Caco-2 (cell line): ENCODE measurements at regions not wholly inside any gene's neighbourhood (a gene's known extent, or its start where the extent isn't known, plus 50 kb on each side); places are given as distances from the start of the nearest gene placed in this dataset.

ENCODE experiments used
- BruUV-seq: library from RNA; stranded (reverse); fragments of 400-500 nt; replicated peaks from 2 replicates; lab custom pipeline; 2021; lab: Mats Ljungman, UMichigan
- CTCF ChIA-PET: fragments of 300-600 bp; sonication (Branson Sonifier 250); formaldehyde crosslinking; loops from one replicate; lab custom pipeline; 2022; ENCODE audit warnings: antibody characterized with exemption; lab: Charles Lee
- POLR2A ChIA-PET: fragments of 300-600 bp; sonication (Branson Sonifier 250); formaldehyde crosslinking; loops from one replicate; lab custom pipeline; 2022; ENCODE audit warnings: antibody characterized with exemption; lab: Charles Lee
- DNase-seq, 2 experiments: peaks; one replicate each; pipeline versions ENCODE4 v3.0.0 to v3.0.0-alpha.2; 2020 to 2022
- H3K27me3 ChIP-seq: replicated peaks from 2 replicates; pipeline ENCODE4 v1.6.0; 2011; ENCODE audit warnings: low read length; ENCODE audit not compliant: control insufficient read depth, insufficient read depth
- H3K36me3 ChIP-seq: 2 replicates; pipeline ENCODE4 v1.5.1; 2011; ENCODE audit warnings: low read length; ENCODE audit not compliant: control insufficient read depth, insufficient read depth
- H3K4me1 ChIP-seq: fragments of 250-450 bp; sonication (Bioruptor Pico); 2 replicates; pipeline ENCODE4 v1.5.1; 2020; ENCODE audit warnings: mild to moderate bottlenecking
- H3K4me3 ChIP-seq: 2 replicates; pipeline ENCODE4 v1.5.1; 2011; ENCODE audit warnings: low read depth, mild to moderate bottlenecking, control low read depth, low read length
- H3K9me3 ChIP-seq: fragments of 250-450 bp; sonication (Bioruptor Pico); 2 replicates; pipeline ENCODE4 v1.5.1; 2020; ENCODE audit warnings: mild to moderate bottlenecking, moderate library complexity
- H3K27ac Mint-ChIP-seq: one replicate; pipeline ENCODE4 v1.8.0; 2022; ENCODE audit warnings: mixed read lengths; ENCODE audit not compliant: unreplicated experiment
- H3K27me3 Mint-ChIP-seq: one replicate; pipeline ENCODE4 v1.8.0; 2022; ENCODE audit warnings: mixed read lengths; ENCODE audit not compliant: insufficient read depth, unreplicated experiment
- H3K36me3 Mint-ChIP-seq: one replicate; pipeline ENCODE4 v1.8.0; 2022; ENCODE audit warnings: mild to moderate bottlenecking, mixed read lengths; ENCODE audit not compliant: insufficient read depth, unreplicated experiment
- H3K4me1 Mint-ChIP-seq: one replicate; pipeline ENCODE4 v1.8.0; 2022; ENCODE audit warnings: low read depth, mixed read lengths; ENCODE audit not compliant: unreplicated experiment
- H3K4me3 Mint-ChIP-seq: one replicate; pipeline ENCODE4 v1.8.0; 2022; ENCODE audit warnings: mild to moderate bottlenecking, moderate library complexity, mixed read lengths; ENCODE audit not compliant: unreplicated experiment
- H3K9me3 Mint-ChIP-seq: one replicate; pipeline ENCODE4 v1.8.0; 2022; ENCODE audit warnings: mixed read lengths; ENCODE audit not compliant: unreplicated experiment
- intact Hi-C: fragments of 100-400 bp; cut with micrococcal nuclease; formaldehyde crosslinking; loops from one replicate; pipeline ENCODE4 v1.10.0; 2022; ENCODE audit not compliant: unreplicated experiment
- TF ChIP-seq, protein P1 (sequence below), 2 experiments: fragments of 200-600 bp in 1 of 2; IDR thresholded peaks; 1 replicate in 1 of 2; 2 replicates in 1 of 2; pipeline versions ENCODE4 v1.5.1 to v1.8.0; 2011 to 2022; ENCODE audit warnings: antibody characterized with exemption in 1 of 2, control low read depth in 1 of 2, inconsistent platforms in 1 of 2, low read depth in 1 of 2, low read length in 1 of 2, mild to moderate bottlenecking in 1 of 2, moderate library complexity in 1 of 2; ENCODE audit not compliant: insufficient read depth in 1 of 2, severe bottlenecking in 1 of 2, unreplicated experiment in 1 of 2

DNA sequence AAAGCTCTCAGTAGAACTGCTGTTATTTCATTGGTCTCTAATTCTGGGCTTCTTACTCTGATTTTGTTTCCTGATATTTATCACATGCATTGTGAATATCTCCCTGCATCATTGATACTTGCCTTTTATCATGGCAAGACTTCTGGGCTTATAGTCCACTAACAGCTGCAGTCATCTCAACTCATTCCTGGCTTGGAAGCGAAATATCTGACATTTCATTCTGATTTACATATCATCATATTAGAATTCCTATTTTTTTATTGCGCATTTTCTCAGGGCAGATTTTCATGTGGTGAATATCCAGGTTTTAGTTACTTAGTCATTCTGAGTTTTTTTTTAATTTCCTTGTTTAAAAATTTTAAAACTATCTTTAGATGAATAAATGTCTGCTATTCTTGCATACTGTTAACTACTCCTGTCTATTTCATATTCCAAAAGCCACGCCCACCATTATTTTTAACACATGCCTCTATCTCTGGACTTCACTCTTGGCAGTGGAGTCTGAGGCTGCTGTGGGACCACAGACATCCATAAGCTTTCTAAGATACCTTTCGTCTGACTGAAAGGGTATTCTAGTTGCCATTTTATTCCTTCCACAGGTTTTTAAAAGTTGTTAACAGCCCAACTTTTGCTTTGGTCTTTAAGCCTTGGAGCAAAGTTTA, 164.5 kb downstream of the IRS1 start:
- Histone ChIP-seq H3K4me1 (no peaks in the 10 kb centered on the region), H3K27me3 (no peaks in the 10 kb centered on the region), H3K9me3 (no peaks in the 10 kb centered on the region), H3K36me3 (no peaks in the 10 kb centered on the region), H3K4me3 (no peak overlapping the region)
- no TSS peak for BruUV-seq
- Mint-ChIP-seq H3K4me1 (no peaks in the 10 kb centered on the region), H3K36me3 (no peaks in the 10 kb centered on the region), H3K27ac (no peak overlapping the region), H3K27me3 (no peaks in the 10 kb centered on the region), H3K9me3 (peaks cover 13% of the 10 kb centered on the region), H3K4me3 (no peak overlapping the region)
- intact Hi-C loops = no loop called here
- ChIA-PET POLR2A (no interaction called here), CTCF (no interaction called here)
- TF ChIP-seq, protein P1, sequence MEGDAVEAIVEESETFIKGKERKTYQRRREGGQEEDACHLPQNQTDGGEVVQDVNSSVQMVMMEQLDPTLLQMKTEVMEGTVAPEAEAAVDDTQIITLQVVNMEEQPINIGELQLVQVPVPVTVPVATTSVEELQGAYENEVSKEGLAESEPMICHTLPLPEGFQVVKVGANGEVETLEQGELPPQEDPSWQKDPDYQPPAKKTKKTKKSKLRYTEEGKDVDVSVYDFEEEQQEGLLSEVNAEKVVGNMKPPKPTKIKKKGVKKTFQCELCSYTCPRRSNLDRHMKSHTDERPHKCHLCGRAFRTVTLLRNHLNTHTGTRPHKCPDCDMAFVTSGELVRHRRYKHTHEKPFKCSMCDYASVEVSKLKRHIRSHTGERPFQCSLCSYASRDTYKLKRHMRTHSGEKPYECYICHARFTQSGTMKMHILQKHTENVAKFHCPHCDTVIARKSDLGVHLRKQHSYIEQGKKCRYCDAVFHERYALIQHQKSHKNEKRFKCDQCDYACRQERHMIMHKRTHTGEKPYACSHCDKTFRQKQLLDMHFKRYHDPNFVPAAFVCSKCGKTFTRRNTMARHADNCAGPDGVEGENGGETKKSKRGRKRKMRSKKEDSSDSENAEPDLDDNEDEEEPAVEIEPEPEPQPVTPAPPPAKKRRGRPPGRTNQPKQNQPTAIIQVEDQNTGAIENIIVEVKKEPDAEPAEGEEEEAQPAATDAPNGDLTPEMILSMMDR (IDR thresholded peaks at IDR 0.05; ENCODE audit: insufficient read depth in 1 of 2, low read depth in 1 of 2, low read length in 1 of 2, severe bottlenecking in 1 of 2, unreplicated experiment in 1 of 2) = no peak
- no peak for DNase-seq

DNA sequence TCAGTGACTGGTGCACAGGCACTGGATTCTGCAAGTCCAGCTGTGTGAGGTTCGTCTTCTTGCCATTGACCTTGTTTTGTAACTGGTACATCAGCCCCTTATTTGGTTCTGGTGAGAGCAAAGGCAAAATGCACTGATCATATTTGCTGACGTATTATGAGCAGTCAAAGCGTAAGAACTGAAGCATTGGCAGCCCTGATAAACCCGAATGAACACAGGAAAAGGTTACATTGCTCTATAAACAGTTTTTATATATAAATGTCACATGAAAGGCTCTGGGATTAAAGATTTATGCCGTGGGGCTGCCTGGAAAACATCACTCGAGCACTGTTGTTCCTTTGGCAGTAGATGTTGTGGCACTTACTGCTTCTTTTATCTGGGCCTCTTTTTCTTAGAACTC, 167.9 kb downstream of the IRS1 start:
- no peaks in the 10 kb centered on the region for H3K27me3 ChIP-seq
- TF ChIP-seq, protein P1 (IDR thresholded peaks at IDR 0.05; ENCODE audit: insufficient read depth in 1 of 2, low read depth in 1 of 2, low read length in 1 of 2, severe bottlenecking in 1 of 2, unreplicated experiment in 1 of 2) = no peak
- H3K4me3 ChIP-seq = no peak overlapping the region
- H3K36me3 ChIP-seq = no peaks in the 10 kb centered on the region
- ChIA-PET CTCF (no interaction called here), POLR2A (no interaction called here)
- Mint-ChIP-seq H3K27me3 (no peaks in the 10 kb centered on the region), H3K27ac (no peak overlapping the region), H3K4me1 (no peaks in the 10 kb centered on the region), H3K36me3 (no peaks in the 10 kb centered on the region), H3K9me3 (no peaks in the 10 kb centered on the region), H3K4me3 (no peak overlapping the region)
- no peak for DNase-seq
- H3K4me1 ChIP-seq = no peaks in the 10 kb centered on the region
- intact Hi-C loops = no loop called here
- BruUV-seq = no TSS peak
- no peaks in the 10 kb centered on the region for H3K9me3 ChIP-seq

GRCh38 chr2:226631187-226631586, 168.4 kb downstream of the IRS1 start:
- Histone ChIP-seq H3K27me3 (no peaks in the 10 kb centered on the region), H3K36me3 (no peaks in the 10 kb centered on the region), H3K4me1 (no peaks in the 10 kb centered on the region), H3K4me3 (no peak overlapping the region), H3K9me3 (no peaks in the 10 kb centered on the region)
- Mint-ChIP-seq H3K27ac (no peak overlapping the region), H3K36me3 (no peaks in the 10 kb centered on the region), H3K9me3 (no peaks in the 10 kb centered on the region), H3K4me1 (no peaks in the 10 kb centered on the region), H3K27me3 (no peaks in the 10 kb centered on the region), H3K4me3 (no peak overlapping the region)
- no peak for DNase-seq
- CTCF ChIA-PET = no interaction called here
- intact Hi-C loops = no loop called here
- POLR2A ChIA-PET = no interaction called here
- TF ChIP-seq, protein P1 (IDR thresholded peaks at IDR 0.05; ENCODE audit: insufficient read depth in 1 of 2, low read depth in 1 of 2, low read length in 1 of 2, severe bottlenecking in 1 of 2, unreplicated experiment in 1 of 2) = no peak
- BruUV-seq = no TSS peak
